ENCODE measurements at regions not wholly inside any gene's neighbourhood (a gene's known extent, or its start where the extent isn't known, plus 50 kb on each side); places are given as distances from the start of the nearest gene placed in this dataset.

DNA sequence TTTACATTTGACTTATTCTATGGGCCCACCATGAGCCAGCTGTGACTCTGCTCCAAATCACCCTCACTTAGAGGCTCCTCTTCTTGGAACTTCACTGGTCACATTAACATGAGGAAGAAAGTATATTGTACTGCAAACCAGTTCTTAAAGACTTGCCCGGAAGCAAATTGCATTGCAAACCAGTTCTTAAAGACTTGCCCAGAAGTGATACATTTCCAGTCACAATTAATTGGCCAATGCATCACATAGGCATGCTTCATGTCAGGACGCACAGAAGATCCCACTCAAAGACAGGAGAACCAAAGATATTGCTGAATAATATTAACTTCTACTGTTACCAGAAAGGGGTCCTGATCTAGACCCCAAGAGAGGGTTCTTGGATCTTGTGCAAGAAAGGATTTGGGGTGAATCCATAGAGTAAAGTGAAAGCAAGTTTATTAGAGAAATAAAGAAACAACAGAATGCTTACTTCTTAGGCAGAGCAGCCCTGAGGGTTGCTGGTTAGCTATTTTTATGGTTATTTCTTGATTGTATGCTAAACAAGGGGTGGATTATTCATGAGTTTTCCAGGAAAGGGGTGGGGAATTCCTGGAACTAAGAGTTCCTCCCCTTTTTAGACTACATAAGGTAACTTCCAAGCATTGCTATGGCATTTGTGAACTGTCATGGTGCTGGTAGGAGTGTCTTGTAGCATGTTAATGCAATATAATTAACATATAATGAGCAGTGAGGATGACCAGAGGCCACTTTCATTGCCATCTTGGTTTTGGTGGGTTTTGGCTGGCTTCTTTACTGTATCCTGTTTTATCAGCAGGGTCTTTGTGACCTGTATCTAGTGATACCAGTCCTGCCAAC, 54.6 kb upstream of the HCCS start:
- POLR2A ChIA-PET, result no interaction called here
- Histone ChIP-seq H3K36me3 (ENCODE audit: control insufficient read depth in 4 of 4, insufficient read depth in 4 of 4, low read length in 3 of 4) (no peaks in the 10 kb centered on the region), H3K27ac (ENCODE audit: insufficient read depth in 1 of 2, low read depth in 1 of 2, low read length in 2 of 2, poor library complexity in 1 of 2, severe bottlenecking in 2 of 2) (no peak overlapping the region), H3K4me3 (ENCODE audit: control insufficient read depth in 1 of 7, extremely low read depth in 1 of 7, insufficient read depth in 4 of 7, low read depth in 2 of 7, low read length in 6 of 7) (no peak overlapping the region), H3K9me3 (ENCODE audit: control extremely low read depth in 1 of 5, control insufficient read depth in 4 of 5, insufficient read depth in 2 of 5, low read depth in 1 of 5, low read length in 4 of 5) (no peaks in the 10 kb centered on the region), H3K4me1 (ENCODE audit: control extremely low read depth in 1 of 4, control insufficient read depth in 4 of 4, insufficient read depth in 4 of 4, low read length in 3 of 4) (no peaks in the 10 kb centered on the region), H3K27me3 (replicated peaks in 2 of 5; ENCODE audit: control insufficient read depth in 4 of 5, insufficient read depth in 5 of 5, low read length in 4 of 5) (no peaks in the 10 kb centered on the region)
- CTCF ChIA-PET, result no interaction called here
- no peak for DNase-seq
- WGBS (ENCODE audit: insufficient coverage), result 100% methylated on average over 1 of the region's 2 CpGs

DNA sequence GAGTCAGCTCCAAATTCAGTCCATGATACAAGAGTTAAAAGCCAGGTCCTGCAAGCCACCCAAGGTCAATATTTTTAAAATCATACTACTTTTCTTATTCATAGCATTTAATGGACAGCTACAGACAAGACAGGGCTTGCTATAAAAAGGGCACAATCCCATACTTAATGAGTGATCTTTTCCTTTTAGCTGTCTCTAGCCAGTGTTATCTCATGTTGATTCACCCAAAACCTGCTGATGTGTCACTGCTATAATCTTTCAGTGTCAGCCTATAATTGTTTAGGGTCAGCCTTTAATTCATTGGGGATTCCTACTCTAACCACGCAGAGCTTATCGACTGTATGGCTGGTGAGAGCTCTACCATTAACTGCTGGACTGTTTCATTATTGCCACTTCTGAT, 51.2 kb upstream of the HCCS start:
- Histone ChIP-seq H3K4me3 (ENCODE audit: control insufficient read depth in 1 of 7, extremely low read depth in 1 of 7, insufficient read depth in 4 of 7, low read depth in 2 of 7, low read length in 6 of 7) (no peak overlapping the region), H3K27ac (ENCODE audit: insufficient read depth in 1 of 2, low read depth in 1 of 2, low read length in 2 of 2, poor library complexity in 1 of 2, severe bottlenecking in 2 of 2) (no peak overlapping the region), H3K9me3 (ENCODE audit: control extremely low read depth in 1 of 5, control insufficient read depth in 4 of 5, insufficient read depth in 2 of 5, low read depth in 1 of 5, low read length in 4 of 5) (no peaks in the 10 kb centered on the region), H3K4me1 (ENCODE audit: control extremely low read depth in 1 of 4, control insufficient read depth in 4 of 4, insufficient read depth in 4 of 4, low read length in 3 of 4) (no peaks in the 10 kb centered on the region), H3K36me3 (ENCODE audit: control insufficient read depth in 4 of 4, insufficient read depth in 4 of 4, low read length in 3 of 4) (no peaks in the 10 kb centered on the region), H3K27me3 (replicated peaks in 2 of 5; ENCODE audit: control insufficient read depth in 4 of 5, insufficient read depth in 5 of 5, low read length in 4 of 5) (no peaks in the 10 kb centered on the region)
- no peak for DNase-seq
- WGBS (ENCODE audit: insufficient coverage), result 100% methylated on average over 2 of the region's 2 CpGs
- CTCF ChIA-PET, result no interaction called here
- POLR2A ChIA-PET, result no interaction called here
